Chondrocyte (in vitro differentiated cells): ENCODE measurements at regions not wholly inside any gene's neighbourhood (a gene's known extent, or its start where the extent isn't known, plus 50 kb on each side); places are given as distances from the start of the nearest gene placed in this dataset.

Experiments
- DNase-seq: peaks from one replicate; pipeline ENCODE4 v3.0.0; 2021; ENCODE audit warnings: mixed read lengths, low spot score
- H3K27ac Mint-ChIP-seq: one replicate; pipeline ENCODE4 v1.8.0; 2021; ENCODE audit warnings: mild to moderate bottlenecking, moderate library complexity, mixed read lengths; ENCODE audit not compliant: unreplicated experiment
- H3K27me3 Mint-ChIP-seq: 2 replicates; pipeline ENCODE4 v1.8.0; 2021; ENCODE audit warnings: low read depth, mixed read lengths
- H3K36me3 Mint-ChIP-seq: 2 replicates; pipeline ENCODE4 v1.8.0; 2021; ENCODE audit warnings: low read depth, mixed read lengths
- H3K4me1 Mint-ChIP-seq: 2 replicates; pipeline ENCODE4 v1.8.0; 2021; ENCODE audit warnings: low read depth, mild to moderate bottlenecking, mixed read lengths
- H3K4me3 Mint-ChIP-seq: one replicate; pipeline ENCODE4 v1.8.0; 2021; ENCODE audit warnings: mild to moderate bottlenecking, moderate library complexity, mixed read lengths; ENCODE audit not compliant: unreplicated experiment
- H3K9me3 Mint-ChIP-seq: 2 replicates; pipeline ENCODE4 v1.8.0; 2021; ENCODE audit warnings: low read depth, mixed read lengths
- CTCF ChIP-seq: fragments of 200-600 bp; sonication (generic); IDR thresholded peaks from 2 replicates; pipeline ENCODE4 v1.5.0; 2021; ENCODE audit warnings: antibody characterized with exemption, mild to moderate bottlenecking, moderate library complexity

- Mint-ChIP-seq H3K4me1 (no peaks in the 10 kb centered on the region), H3K27ac (no peak overlapping the region), H3K27me3 (no peaks in the 10 kb centered on the region), H3K4me3 (no peak overlapping the region), H3K9me3 (peaks cover 68% of the 10 kb centered on the region), H3K36me3 (no peaks in the 10 kb centered on the region)
- no peak for DNase-seq
- TF ChIP-seq CTCF = peak; percentile 22
Observed at GRCh38 chr12:126663304-126664094, 1598.3 kb downstream of the AACS start.

- H3K27ac Mint-ChIP-seq = no peak overlapping the region
- H3K9me3 Mint-ChIP-seq = peaks cover 43% of the 10 kb centered on the region
- H3K4me1 Mint-ChIP-seq = no peaks in the 10 kb centered on the region
- H3K4me3 Mint-ChIP-seq = no peak overlapping the region
- DNase-seq = no peak
- H3K36me3 Mint-ChIP-seq = no peaks in the 10 kb centered on the region
- H3K27me3 Mint-ChIP-seq = no peaks in the 10 kb centered on the region
- no peak for TF ChIP-seq CTCF
Observed at GRCh38 chr12:126667339-126667738, 1599.6 kb upstream of the TMEM132C start.

- Mint-ChIP-seq H3K27ac (no peak overlapping the region), H3K9me3 (peaks cover 37% of the 10 kb centered on the region), H3K27me3 (no peaks in the 10 kb centered on the region), H3K4me1 (no peaks in the 10 kb centered on the region), H3K4me3 (no peak overlapping the region), H3K36me3 (no peaks in the 10 kb centered on the region)
- TF ChIP-seq CTCF = no peak
- DNase-seq = no peak
Observed at GRCh38 chr12:126668538-126668937, 1598.4 kb upstream of the TMEM132C start.

GRCh38 chr12:126668961-126669360 is 1598.0 kb upstream of the TMEM132C start:
- no peak for DNase-seq
- Mint-ChIP-seq H3K9me3 (peaks cover 36% of the 10 kb centered on the region), H3K4me3 (no peak overlapping the region), H3K4me1 (no peaks in the 10 kb centered on the region), H3K27me3 (no peaks in the 10 kb centered on the region), H3K36me3 (no peaks in the 10 kb centered on the region), H3K27ac (no peak overlapping the region)
- no peak for TF ChIP-seq CTCF

GRCh38 chr12:126676434-126676833 is 1590.5 kb upstream of the TMEM132C start:
- no peaks in the 10 kb centered on the region for H3K36me3 Mint-ChIP-seq

More at GRCh38 chr12:126676434-126676833, 1590.5 kb upstream of the TMEM132C start:
- TF ChIP-seq CTCF = no peak
- Mint-ChIP-seq H3K27ac (no peak overlapping the region), H3K9me3 (peaks cover 49% of the 10 kb centered on the region), H3K4me1 (no peaks in the 10 kb centered on the region), H3K4me3 (no peak overlapping the region), H3K27me3 (no peaks in the 10 kb centered on the region)
- no peak for DNase-seq
